ENCODE measurements at regions not wholly inside any gene's neighbourhood (a gene's known extent, or its start where the extent isn't known, plus 50 kb on each side); places are given as distances from the start of the nearest gene placed in this dataset.

GRCh38 chr6:103113416-103113815 lies 1719.9 kb downstream of the GRIK2 start:
- TF ChIP-seq JUND (IDR thresholded peaks at IDR 0.05; ENCODE audit: low read length) (no peak), E2F6 (IDR thresholded peaks at IDR 0.05) (no peak)
- TF ChIP-seq, protein P1, sequence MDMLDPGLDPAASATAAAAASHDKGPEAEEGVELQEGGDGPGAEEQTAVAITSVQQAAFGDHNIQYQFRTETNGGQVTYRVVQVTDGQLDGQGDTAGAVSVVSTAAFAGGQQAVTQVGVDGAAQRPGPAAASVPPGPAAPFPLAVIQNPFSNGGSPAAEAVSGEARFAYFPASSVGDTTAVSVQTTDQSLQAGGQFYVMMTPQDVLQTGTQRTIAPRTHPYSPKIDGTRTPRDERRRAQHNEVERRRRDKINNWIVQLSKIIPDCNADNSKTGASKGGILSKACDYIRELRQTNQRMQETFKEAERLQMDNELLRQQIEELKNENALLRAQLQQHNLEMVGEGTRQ (IDR thresholded peaks at IDR 0.05; ENCODE audit: low read length) = no peak
- TF ChIP-seq, protein P2, sequence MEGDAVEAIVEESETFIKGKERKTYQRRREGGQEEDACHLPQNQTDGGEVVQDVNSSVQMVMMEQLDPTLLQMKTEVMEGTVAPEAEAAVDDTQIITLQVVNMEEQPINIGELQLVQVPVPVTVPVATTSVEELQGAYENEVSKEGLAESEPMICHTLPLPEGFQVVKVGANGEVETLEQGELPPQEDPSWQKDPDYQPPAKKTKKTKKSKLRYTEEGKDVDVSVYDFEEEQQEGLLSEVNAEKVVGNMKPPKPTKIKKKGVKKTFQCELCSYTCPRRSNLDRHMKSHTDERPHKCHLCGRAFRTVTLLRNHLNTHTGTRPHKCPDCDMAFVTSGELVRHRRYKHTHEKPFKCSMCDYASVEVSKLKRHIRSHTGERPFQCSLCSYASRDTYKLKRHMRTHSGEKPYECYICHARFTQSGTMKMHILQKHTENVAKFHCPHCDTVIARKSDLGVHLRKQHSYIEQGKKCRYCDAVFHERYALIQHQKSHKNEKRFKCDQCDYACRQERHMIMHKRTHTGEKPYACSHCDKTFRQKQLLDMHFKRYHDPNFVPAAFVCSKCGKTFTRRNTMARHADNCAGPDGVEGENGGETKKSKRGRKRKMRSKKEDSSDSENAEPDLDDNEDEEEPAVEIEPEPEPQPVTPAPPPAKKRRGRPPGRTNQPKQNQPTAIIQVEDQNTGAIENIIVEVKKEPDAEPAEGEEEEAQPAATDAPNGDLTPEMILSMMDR (IDR thresholded peaks at IDR 0.05; ENCODE audit: control extremely low read depth in 1 of 3, insufficient read depth in 1 of 3, low read depth in 1 of 3, low read length in 3 of 3) = no peak

Data from H1 (cell line).